ENCODE measurements at regions not wholly inside any gene's neighbourhood (a gene's known extent, or its start where the extent isn't known, plus 50 kb on each side); places are given as distances from the start of the nearest gene placed in this dataset.

GRCh38 chr9:105912863-105913516 is 218.6 kb downstream of the TMEM38B start:
- Histone ChIP-seq H4K20me1 (ENCODE audit: control insufficient read depth, extremely low read depth, insufficient read depth, low read length) (no peaks in the 10 kb centered on the region), H3K27ac (ENCODE audit: control insufficient read depth, insufficient read depth, low read length) (no peak overlapping the region), H3K9me1 (ENCODE audit: control insufficient read depth, extremely low read depth, insufficient read depth, low read length) (no peaks in the 10 kb centered on the region), H3K4me2 (ENCODE audit: control insufficient read depth, extremely low read depth, insufficient read depth, low read depth, low read length) (peak overlapping the region; percentile 41), H3K4me1 (ENCODE audit: control insufficient read depth, extremely low read depth, insufficient read depth, low read length) (peaks cover 32% of the 10 kb centered on the region), H2AFZ (ENCODE audit: control insufficient read depth, low read length) (no peak overlapping the region), H3K9ac (ENCODE audit: control insufficient read depth, extremely low read depth, insufficient read depth, low read length) (no peak overlapping the region), H3K27me3 (ENCODE audit: control insufficient read depth, extremely low read depth, insufficient read depth, low read length) (no peaks in the 10 kb centered on the region), H3K79me2 (ENCODE audit: control insufficient read depth, insufficient read depth, low read length) (no peaks in the 10 kb centered on the region), H3K9me3 (ENCODE audit: control insufficient read depth, low read depth, low read length) (no peaks in the 10 kb centered on the region), H3K36me3 (ENCODE audit: control insufficient read depth in 2 of 2, extremely low read depth in 1 of 2, insufficient read depth in 2 of 2, low read length in 2 of 2) (no peaks in the 10 kb centered on the region), H3K4me3 (ENCODE audit: control insufficient read depth in 2 of 3, extremely low read depth in 1 of 3, insufficient read depth in 2 of 3, low read depth in 1 of 3, low read length in 3 of 3) (no peak overlapping the region)
- FAIRE-seq: peak; percentile 96
- dilution Hi-C loops (cut with MboI; ENCODE audit: extremely low pct_ligation_motif_present, low sequenced_read_pairs): no loop called here
- TF ChIP-seq CTCF (optimal IDR thresholded peaks at IDR 0.05 in 1 of 3, IDR thresholded peaks at IDR 0.05 in 1 of 3, conservative IDR thresholded peaks at IDR 0.05 in 1 of 3; ENCODE audit: extremely low read depth in 1 of 3, insufficient read depth in 2 of 3, low read length in 3 of 3): no peak
- TF ChIP-seq EZH2 (IDR thresholded peaks at IDR 0.05; ENCODE audit: low read length): no peak
- peak; percentile 36 for DNase-seq (ENCODE audit: low read depth, low spot score)

- Histone ChIP-seq H3K27ac (ENCODE audit: control insufficient read depth, insufficient read depth, low read length) (no peak overlapping the region), H3K4me3 (ENCODE audit: control insufficient read depth in 2 of 3, extremely low read depth in 1 of 3, insufficient read depth in 2 of 3, low read depth in 1 of 3, low read length in 3 of 3) (no peak overlapping the region), H3K27me3 (ENCODE audit: control insufficient read depth, extremely low read depth, insufficient read depth, low read length) (no peaks in the 10 kb centered on the region), H3K9me3 (ENCODE audit: control insufficient read depth, low read depth, low read length) (no peaks in the 10 kb centered on the region), H3K9ac (ENCODE audit: control insufficient read depth, extremely low read depth, insufficient read depth, low read length) (no peak overlapping the region), H4K20me1 (ENCODE audit: control insufficient read depth, extremely low read depth, insufficient read depth, low read length) (no peaks in the 10 kb centered on the region), H3K36me3 (ENCODE audit: control insufficient read depth in 2 of 2, extremely low read depth in 1 of 2, insufficient read depth in 2 of 2, low read length in 2 of 2) (no peaks in the 10 kb centered on the region), H3K4me2 (ENCODE audit: control insufficient read depth, extremely low read depth, insufficient read depth, low read depth, low read length) (no peak overlapping the region), H3K9me1 (ENCODE audit: control insufficient read depth, extremely low read depth, insufficient read depth, low read length) (no peaks in the 10 kb centered on the region), H2AFZ (ENCODE audit: control insufficient read depth, low read length) (no peak overlapping the region), H3K4me1 (ENCODE audit: control insufficient read depth, extremely low read depth, insufficient read depth, low read length) (peaks cover under 1% of the 10 kb centered on the region), H3K79me2 (ENCODE audit: control insufficient read depth, insufficient read depth, low read length) (no peaks in the 10 kb centered on the region)
- DNase-seq (ENCODE audit: low read depth, low spot score) (no peak), FAIRE-seq (no peak)
- TF ChIP-seq EZH2 (IDR thresholded peaks at IDR 0.05; ENCODE audit: low read length): no peak
- TF ChIP-seq CTCF (optimal IDR thresholded peaks at IDR 0.05 in 1 of 3, IDR thresholded peaks at IDR 0.05 in 1 of 3, conservative IDR thresholded peaks at IDR 0.05 in 1 of 3; ENCODE audit: extremely low read depth in 1 of 3, insufficient read depth in 2 of 3, low read length in 3 of 3): no peak
- dilution Hi-C loops (cut with MboI; ENCODE audit: extremely low pct_ligation_motif_present, low sequenced_read_pairs): no loop called here
Measured at GRCh38 chr9:105921057-105921726, 226.9 kb downstream of the TMEM38B start.
